Caco-2 (cell line): ENCODE measurements at regions not wholly inside any gene's neighbourhood (a gene's known extent, or its start where the extent isn't known, plus 50 kb on each side); places are given as distances from the start of the nearest gene placed in this dataset.

Experiments
- BruUV-seq: library from RNA; stranded (reverse); fragments of 400-500 nt; replicated peaks from 2 replicates; lab custom pipeline; 2021; lab: Mats Ljungman, UMichigan
- CTCF ChIA-PET: fragments of 300-600 bp; sonication (Branson Sonifier 250); formaldehyde crosslinking; loops from one replicate; lab custom pipeline; 2022; ENCODE audit warnings: antibody characterized with exemption; lab: Charles Lee
- POLR2A ChIA-PET: fragments of 300-600 bp; sonication (Branson Sonifier 250); formaldehyde crosslinking; loops from one replicate; lab custom pipeline; 2022; ENCODE audit warnings: antibody characterized with exemption; lab: Charles Lee
- DNase-seq, 2 experiments: peaks; one replicate each; pipeline versions ENCODE4 v3.0.0 to v3.0.0-alpha.2; 2020 to 2022
- H3K27me3 ChIP-seq: replicated peaks from 2 replicates; pipeline ENCODE4 v1.6.0; 2011; ENCODE audit warnings: low read length; ENCODE audit not compliant: control insufficient read depth, insufficient read depth
- H3K36me3 ChIP-seq: 2 replicates; pipeline ENCODE4 v1.5.1; 2011; ENCODE audit warnings: low read length; ENCODE audit not compliant: control insufficient read depth, insufficient read depth
- H3K4me1 ChIP-seq: fragments of 250-450 bp; sonication (Bioruptor Pico); 2 replicates; pipeline ENCODE4 v1.5.1; 2020; ENCODE audit warnings: mild to moderate bottlenecking
- H3K4me3 ChIP-seq: 2 replicates; pipeline ENCODE4 v1.5.1; 2011; ENCODE audit warnings: low read depth, mild to moderate bottlenecking, control low read depth, low read length
- H3K9me3 ChIP-seq: fragments of 250-450 bp; sonication (Bioruptor Pico); 2 replicates; pipeline ENCODE4 v1.5.1; 2020; ENCODE audit warnings: mild to moderate bottlenecking, moderate library complexity
- H3K27ac Mint-ChIP-seq: one replicate; pipeline ENCODE4 v1.8.0; 2022; ENCODE audit warnings: mixed read lengths; ENCODE audit not compliant: unreplicated experiment
- H3K27me3 Mint-ChIP-seq: one replicate; pipeline ENCODE4 v1.8.0; 2022; ENCODE audit warnings: mixed read lengths; ENCODE audit not compliant: insufficient read depth, unreplicated experiment
- H3K36me3 Mint-ChIP-seq: one replicate; pipeline ENCODE4 v1.8.0; 2022; ENCODE audit warnings: mild to moderate bottlenecking, mixed read lengths; ENCODE audit not compliant: insufficient read depth, unreplicated experiment
- H3K4me1 Mint-ChIP-seq: one replicate; pipeline ENCODE4 v1.8.0; 2022; ENCODE audit warnings: low read depth, mixed read lengths; ENCODE audit not compliant: unreplicated experiment
- H3K4me3 Mint-ChIP-seq: one replicate; pipeline ENCODE4 v1.8.0; 2022; ENCODE audit warnings: mild to moderate bottlenecking, moderate library complexity, mixed read lengths; ENCODE audit not compliant: unreplicated experiment
- H3K9me3 Mint-ChIP-seq: one replicate; pipeline ENCODE4 v1.8.0; 2022; ENCODE audit warnings: mixed read lengths; ENCODE audit not compliant: unreplicated experiment
- CTCF ChIP-seq, 2 experiments: fragments of 200-600 bp in 1 of 2; IDR thresholded peaks; 1 replicate in 1 of 2; 2 replicates in 1 of 2; pipeline versions ENCODE4 v1.5.1 to v1.8.0; 2011 to 2022; ENCODE audit warnings: antibody characterized with exemption in 1 of 2, control low read depth in 1 of 2, inconsistent platforms in 1 of 2, low read depth in 1 of 2, low read length in 1 of 2, mild to moderate bottlenecking in 1 of 2, moderate library complexity in 1 of 2; ENCODE audit not compliant: insufficient read depth in 1 of 2, severe bottlenecking in 1 of 2, unreplicated experiment in 1 of 2
- intact Hi-C: fragments of 100-400 bp; cut with micrococcal nuclease; formaldehyde crosslinking; loops from one replicate; pipeline ENCODE4 v1.10.0; 2022; ENCODE audit not compliant: unreplicated experiment

DNA sequence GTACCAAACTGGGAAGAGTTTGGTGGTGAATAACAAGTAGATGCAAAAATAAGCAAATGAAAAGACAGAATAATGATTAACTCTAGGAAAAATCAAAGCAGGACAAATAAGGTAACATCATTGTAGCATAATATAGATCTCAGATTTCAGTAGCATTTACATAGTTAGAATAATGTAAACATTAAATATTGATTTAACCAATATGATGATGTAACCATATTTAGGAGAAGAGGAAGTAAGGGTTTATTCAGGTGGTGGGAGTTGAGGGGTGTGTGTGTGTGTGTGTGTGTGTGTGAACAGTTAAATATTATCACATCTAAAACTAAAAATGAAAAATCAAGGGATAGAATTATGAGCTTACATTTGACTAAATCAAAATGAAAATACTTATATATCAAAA is 143.4 kb downstream of the NPR3 start:
- no peak for TF ChIP-seq CTCF (IDR thresholded peaks at IDR 0.05; ENCODE audit: insufficient read depth in 1 of 2, low read depth in 1 of 2, low read length in 1 of 2, severe bottlenecking in 1 of 2, unreplicated experiment in 1 of 2)
- POLR2A ChIA-PET: no interaction called here
- no peak overlapping the region for H3K4me3 ChIP-seq

GRCh38 chr5:32859211-32859641 is 148.1 kb downstream of the NPR3 start:
- no TSS peak for BruUV-seq
- no peak overlapping the region for H3K27ac Mint-ChIP-seq
- no peaks in the 10 kb centered on the region for H3K36me3 Mint-ChIP-seq
- Histone ChIP-seq H3K4me3 (no peak overlapping the region), H3K27me3 (no peaks in the 10 kb centered on the region), H3K9me3 (no peaks in the 10 kb centered on the region), H3K4me1 (no peaks in the 10 kb centered on the region), H3K36me3 (no peaks in the 10 kb centered on the region)
- POLR2A ChIA-PET: no interaction called here
- no peaks in the 10 kb centered on the region for H3K27me3 Mint-ChIP-seq
- CTCF ChIA-PET: no interaction called here
- no peaks in the 10 kb centered on the region for H3K4me1 Mint-ChIP-seq
- DNase-seq: no peak
- no peak overlapping the region for H3K4me3 Mint-ChIP-seq
- intact Hi-C loops: no loop called here
- TF ChIP-seq CTCF (IDR thresholded peaks at IDR 0.05; ENCODE audit: insufficient read depth in 1 of 2, low read depth in 1 of 2, low read length in 1 of 2, severe bottlenecking in 1 of 2, unreplicated experiment in 1 of 2): no peak
- H3K9me3 Mint-ChIP-seq: peaks cover 34% of the 10 kb centered on the region

More for the DNA sequence above, 143.4 kb downstream of the NPR3 start:
- Mint-ChIP-seq H3K36me3 (no peaks in the 10 kb centered on the region), H3K27ac (no peak overlapping the region), H3K27me3 (peaks cover 6% of the 10 kb centered on the region), H3K9me3 (peaks cover 24% of the 10 kb centered on the region), H3K4me3 (no peak overlapping the region), H3K4me1 (no peaks in the 10 kb centered on the region)
- no peak for DNase-seq
- Histone ChIP-seq H3K4me1 (no peaks in the 10 kb centered on the region), H3K36me3 (no peaks in the 10 kb centered on the region), H3K27me3 (no peaks in the 10 kb centered on the region; the same call in 1 of the 2 replicates), H3K9me3 (no peaks in the 10 kb centered on the region; the same call in 1 of the 2 replicates)
- BruUV-seq: no TSS peak
- CTCF ChIA-PET: no interaction called here
- intact Hi-C loops: no loop called here

- Mint-ChIP-seq H3K27me3 (no peaks in the 10 kb centered on the region), H3K36me3 (no peaks in the 10 kb centered on the region), H3K4me1 (no peaks in the 10 kb centered on the region), H3K27ac (no peak overlapping the region), H3K4me3 (no peak overlapping the region), H3K9me3 (peaks cover under 1% of the 10 kb centered on the region)
- BruUV-seq: no TSS peak
- Histone ChIP-seq H3K9me3 (no peaks in the 10 kb centered on the region), H3K36me3 (no peaks in the 10 kb centered on the region), H3K4me3 (no peak overlapping the region), H3K4me1 (no peaks in the 10 kb centered on the region), H3K27me3 (no peaks in the 10 kb centered on the region)
- ChIA-PET CTCF (no interaction called here), POLR2A (no interaction called here)
- no peak for DNase-seq
- no peak for TF ChIP-seq CTCF (IDR thresholded peaks at IDR 0.05; ENCODE audit: insufficient read depth in 1 of 2, low read depth in 1 of 2, low read length in 1 of 2, severe bottlenecking in 1 of 2, unreplicated experiment in 1 of 2)
- intact Hi-C loops: no loop called here
Measured at GRCh38 chr5:32865475-32865874, 154.4 kb downstream of the NPR3 start.
